ENCODE measurements at regions not wholly inside any gene's neighbourhood (a gene's known extent, or its start where the extent isn't known, plus 50 kb on each side); places are given as distances from the start of the nearest gene placed in this dataset.
"Not testable (repeated sequence)": the region's sequence is repeated elsewhere in the genome, so short reads cannot be mapped to it uniquely, and the experiment has no call there.

DNA sequence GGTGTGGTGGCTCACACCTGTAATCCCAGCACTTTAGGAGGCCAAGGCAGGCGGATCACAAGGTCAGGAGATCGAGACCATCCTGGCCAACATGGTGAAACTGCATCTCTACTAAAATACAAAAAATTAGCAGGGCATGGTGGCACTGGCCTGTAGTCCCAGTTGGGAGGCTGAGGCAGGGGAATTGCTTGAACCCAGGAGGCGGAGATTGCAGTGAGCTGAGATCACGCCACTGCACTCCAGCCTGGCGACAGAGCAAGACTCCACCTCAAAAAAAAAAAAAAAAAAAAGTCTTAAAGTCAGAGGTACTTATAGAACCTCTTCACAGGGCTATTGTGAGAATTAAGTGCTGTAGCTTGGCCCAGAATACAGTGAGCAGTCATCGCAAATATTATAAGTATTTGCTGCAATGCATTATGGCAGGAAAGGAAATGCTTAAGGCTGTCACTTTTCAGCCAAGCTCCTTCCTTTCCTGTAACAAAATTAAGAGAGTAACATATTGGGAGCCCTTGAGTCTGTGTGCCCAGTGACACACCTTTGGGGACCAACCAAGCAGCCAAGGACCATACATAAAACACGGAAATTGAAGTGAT, 110.9 kb upstream of the HAND1 start:
- not testable (repeated sequence) for DNase-seq (ENCODE audit: low read depth)

DNA sequence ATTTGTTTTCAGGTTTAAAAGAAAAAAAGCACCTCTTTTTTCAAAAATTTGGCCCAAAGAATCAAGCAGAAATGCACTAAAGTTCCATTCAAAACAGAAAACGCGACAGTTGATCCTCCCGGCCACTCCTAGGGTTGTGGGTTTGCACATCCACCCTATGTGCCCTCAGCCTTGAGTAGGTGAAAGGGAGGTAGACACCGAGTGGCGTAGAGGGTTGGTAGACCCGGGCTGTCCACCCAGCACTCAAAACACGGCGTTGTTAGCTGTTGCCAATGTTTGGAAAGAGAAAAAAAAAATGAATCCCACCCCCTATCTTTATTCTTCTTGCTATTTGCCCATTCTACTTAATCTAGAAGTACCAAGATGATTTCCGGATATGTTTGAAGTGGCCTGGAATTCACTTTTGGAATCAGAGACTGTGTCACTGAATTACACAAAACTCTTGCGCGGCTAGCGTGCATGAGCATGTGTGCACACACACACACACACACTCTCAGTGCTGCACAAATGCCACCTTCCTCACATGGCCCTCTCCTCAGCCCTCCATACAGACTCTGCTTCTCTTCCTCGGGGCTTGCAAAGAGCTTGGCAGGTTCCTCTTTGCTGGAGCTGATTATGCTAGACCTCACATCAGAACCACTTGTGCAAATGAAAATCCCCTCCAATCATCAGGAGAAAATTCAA, 110.2 kb upstream of the HAND1 start:
- no peak for DNase-seq (ENCODE audit: low read depth)

DNA sequence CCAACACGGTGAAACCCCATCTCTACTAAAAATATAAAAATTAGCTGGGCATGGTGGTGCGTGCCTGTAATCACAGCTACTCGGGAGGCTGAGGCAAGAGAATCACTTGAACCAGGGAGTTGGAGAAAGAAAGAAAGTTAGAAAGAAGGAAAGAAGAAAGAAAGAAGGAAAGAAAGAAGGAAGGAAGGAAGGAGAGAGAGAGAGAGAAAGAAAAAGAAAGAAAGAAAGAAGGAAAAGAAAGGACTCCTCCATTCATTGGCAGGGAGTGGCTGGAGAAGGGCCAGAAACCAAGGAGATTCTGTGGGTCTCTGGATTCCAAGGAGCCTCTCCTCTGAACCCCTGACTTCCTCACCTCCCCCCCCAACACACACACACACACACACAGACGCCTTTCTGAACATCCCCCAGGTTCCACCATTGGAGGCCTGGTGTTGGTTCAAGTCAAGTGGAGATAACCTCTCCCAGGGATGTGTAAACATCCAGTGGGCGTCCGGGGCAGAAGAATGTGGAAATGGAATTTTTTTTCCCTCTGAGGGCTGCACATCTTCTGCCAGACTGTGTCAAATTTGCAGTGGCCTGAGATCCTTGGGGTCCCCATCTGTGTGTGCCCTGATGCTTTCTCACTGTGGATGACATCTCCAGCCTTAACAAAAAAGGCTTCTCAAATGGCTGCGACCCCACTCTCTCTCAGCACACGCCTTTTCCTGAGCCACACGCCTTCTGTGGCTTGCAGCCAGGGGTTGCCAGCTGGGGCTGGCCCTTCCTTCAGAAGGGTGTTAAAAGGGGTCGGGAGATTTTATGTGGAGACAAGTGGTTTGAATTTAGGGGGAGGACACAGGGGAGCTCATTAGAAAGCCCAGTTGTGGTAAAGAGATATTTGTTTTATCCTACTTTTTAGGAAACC, 109.3 kb upstream of the HAND1 start:
- no peak for DNase-seq (ENCODE audit: low read depth)

DNA sequence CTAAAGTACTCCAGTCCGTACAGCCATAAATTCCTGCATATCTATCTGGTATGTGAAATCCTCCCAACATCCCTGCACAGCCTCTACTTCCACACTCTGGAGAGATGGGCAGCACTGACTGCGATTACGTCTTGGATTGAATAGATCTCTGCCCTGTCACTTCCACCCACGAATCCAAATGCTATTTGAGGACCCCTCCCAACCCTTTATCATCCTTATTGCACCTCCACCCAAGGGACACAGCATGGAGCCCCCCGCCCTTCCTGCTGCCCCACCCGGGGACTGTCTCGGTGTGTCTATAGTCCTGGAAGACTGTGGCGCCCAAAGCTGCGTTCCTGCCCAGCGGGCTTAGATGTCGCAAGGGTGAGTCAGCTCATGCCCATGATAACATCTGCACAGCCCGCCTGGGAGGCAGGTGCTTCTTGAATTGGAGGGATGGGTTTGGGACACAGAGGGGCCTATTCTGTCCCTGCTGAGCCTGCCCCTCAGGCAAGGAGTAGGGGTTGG, 105.7 kb upstream of the HAND1 start:
- DNase-seq (ENCODE audit: low read depth) = peak; percentile 52

DNA sequence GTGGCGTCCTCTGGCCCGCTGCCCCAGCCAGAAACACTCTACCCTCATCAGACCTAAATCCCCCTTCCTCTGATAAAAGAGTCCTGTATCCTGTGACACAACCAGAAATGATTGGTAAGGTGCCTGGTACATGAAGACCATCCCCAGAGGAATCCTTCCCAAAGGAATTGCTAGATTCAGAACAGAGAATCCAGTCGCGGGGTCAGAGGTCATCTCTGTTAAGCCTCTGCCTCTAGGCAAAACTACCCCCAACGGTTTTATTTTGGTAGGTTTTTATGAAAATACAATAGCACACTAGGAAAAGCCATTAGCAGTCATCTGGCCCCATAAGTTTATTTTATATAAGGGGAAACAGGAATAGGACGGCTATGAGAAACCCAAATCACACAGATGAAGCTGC, 102.4 kb upstream of the HAND1 start:
- no peak for DNase-seq (ENCODE audit: low read depth)

DNA sequence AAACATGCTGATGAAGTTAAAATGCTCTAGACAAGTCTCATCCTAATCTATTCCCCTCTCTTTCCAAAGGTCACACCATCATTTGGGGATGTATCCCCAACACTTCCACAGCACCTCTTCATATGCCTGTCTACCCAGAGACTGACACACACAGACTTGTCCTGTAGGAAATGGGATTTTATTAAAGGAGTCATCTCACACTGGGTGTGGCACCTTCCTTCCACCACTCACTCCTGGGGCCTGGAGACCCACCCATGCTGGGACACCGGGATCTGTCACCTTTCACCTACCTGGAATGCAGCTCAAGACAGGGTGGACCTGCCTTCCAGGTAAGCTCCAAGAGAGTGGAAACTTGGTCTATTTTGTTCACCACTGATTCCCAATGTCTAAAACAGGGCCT, 99.4 kb upstream of the HAND1 start:
- DNase-seq (ENCODE audit: low read depth) = no peak

DNA sequence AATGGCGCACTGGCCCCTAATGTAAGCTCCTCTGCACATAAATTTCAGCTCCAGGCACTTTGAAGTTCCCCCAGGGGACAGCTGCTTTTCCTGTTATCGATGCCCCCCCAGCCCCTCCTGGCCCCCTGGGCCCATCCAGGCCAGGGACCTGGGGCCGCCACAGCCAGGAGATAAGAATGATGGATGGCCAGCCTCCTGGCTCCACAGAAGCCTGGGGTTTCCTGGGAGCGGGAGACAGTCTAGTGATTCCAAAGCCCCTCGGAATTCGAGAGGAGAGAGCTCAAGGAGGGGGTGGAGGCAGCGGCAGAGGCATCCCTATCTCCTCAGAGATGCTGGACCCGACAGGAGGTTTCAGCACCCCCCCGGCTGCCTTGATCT, 98.4 kb upstream of the HAND1 start:
- DNase-seq (ENCODE audit: low read depth) = no peak

DNA sequence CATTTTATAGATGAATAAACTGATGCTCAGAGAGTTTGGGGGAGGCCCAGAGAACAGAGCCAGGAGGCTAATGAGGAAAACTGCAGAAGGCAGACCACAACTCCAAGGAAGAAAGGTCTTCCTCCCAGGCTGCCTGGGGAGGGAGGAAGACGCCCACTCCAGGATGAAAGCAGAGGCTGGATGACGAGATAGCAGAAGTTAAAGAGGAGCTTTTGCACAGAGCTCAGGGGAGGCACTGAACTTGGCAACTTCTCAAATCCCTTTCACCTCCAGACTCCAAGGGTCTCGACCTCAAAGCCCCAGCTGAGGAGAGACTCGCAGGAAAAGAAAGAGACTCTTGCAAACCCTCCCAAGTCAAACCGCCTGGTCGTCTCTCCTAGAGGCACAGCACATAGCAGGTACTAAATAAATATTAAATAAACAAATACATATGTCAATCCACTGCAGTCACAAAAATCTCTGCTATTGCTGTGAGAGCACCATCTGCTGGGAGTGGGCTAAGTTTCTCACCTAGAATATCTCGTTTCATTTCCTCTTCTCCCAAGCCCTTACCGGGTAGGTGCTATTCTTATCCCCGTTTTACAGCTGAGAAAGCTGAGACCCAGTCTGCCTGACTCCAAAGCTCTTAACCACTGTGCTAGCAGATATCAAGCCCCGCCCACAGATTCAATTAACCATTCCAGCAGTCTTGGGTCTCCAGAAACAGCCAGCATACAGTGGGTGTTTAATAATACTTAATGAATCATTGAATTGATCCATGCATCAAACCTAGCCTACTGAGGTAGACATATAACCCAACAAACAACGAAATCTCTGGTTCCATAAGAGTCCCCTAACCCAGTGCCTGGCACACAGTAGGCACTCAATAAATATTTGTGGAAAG, 97.8 kb upstream of the HAND1 start:
- no peak for DNase-seq (ENCODE audit: low read depth)

DNA sequence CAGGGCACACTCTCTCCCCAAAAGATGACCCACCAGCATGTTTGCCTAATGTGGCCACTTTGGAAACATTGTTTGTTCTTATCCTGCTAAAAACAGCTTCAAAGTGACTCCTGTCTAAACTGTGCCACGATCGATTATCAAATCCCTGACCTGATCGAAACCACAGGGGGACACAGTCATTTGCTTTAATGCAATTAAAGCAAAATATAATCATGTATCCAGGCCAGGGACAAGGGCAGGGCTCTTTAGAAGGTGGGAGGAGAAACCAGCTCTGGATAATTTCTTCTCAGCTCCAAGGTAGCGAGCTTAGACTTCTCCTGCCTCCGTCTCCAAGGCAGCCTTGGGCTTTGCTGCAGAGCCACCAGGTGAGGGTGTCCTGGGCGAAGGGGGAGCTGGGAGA, 95.0 kb upstream of the HAND1 start:
- DNase-seq (ENCODE audit: low read depth) = no peak

DNA sequence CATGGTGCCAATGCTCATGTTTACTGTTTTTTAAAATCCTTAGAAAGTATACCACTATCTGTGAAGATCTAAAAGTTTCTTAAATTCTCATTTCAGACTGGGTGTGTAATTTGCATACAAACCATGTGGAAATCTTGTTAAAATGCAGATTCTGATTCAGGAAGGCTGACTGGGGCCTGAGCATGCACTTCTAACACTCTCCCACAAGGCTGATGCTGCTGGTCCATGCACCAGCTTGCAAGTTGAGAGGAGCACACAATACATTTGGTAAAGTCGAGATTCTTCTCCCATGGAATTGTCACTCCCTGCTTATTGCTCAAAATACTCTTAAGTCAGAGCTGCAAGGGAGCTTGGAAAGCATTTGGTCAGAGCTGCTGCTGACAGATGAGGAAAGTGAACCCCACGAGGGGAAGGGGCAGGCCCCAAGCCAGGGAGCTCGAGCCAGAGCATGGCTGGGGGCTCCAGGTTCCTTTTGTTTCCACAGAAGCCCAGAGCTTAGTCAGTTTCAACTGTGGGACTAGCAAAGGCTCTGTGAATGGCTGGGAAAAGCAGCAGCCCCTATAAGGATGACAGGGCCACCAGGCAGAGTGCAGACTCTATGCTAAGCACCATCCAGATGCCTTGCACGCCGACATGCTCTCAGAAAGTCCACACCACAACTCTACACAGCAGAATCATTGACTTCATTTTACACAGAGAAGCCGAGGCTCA, 93.5 kb upstream of the HAND1 start:
- DNase-seq (ENCODE audit: low read depth) = no peak

DNA sequence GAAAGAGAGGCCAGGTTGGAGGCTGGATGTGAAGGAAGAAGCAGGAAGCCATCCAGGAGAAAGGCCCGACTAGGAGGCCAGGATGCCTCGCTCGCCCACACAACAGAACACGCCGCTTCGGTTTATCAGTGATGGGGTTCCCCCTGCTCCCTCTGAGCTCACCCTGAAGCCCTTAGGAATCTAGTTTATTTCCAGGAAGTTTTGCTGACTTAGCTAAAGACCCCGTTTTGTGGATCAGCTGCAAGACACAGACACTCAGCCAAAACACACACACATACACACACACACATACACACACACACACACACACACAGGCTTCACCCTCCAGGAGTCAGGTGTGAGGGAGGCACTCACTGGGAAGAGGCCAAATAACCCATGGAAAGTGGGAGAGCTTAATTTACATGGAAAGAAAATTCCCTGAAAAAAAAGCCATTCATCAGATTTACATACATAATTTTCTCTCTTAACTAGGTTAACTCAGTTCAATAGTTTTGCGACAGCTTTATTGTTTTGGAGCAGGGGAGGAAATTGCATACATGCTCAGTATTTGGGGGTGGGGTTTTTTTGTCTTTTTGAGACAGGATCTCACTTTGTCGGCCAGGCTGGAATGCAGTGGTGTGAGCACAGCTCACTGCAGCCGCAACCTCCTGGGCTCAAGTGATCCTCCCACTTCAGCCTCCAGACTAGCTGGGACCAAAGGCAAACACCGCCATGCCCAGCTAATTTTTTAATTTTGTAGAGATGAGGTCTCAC, 92.7 kb upstream of the HAND1 start:
- no peak for DNase-seq (ENCODE audit: low read depth)

DNA sequence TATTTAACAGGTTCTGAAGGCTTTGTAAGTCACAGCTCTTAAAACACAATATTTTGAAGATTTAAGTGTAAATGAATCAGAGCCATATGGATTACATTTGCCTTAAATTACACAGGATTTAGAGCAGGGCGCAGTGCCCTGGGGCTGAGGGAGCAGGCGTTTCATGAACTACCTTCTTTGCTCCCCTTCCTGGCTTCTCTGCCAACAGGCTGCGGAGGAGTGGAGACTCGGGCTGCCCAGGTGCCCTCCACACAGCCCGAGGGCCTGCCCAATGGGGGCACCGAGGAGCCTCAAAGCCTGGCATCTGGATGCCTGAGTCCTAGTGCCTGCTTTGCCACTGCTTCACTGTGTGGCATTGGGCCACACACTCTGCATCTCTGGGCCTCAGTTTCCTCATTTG, 90.6 kb upstream of the HAND1 start:
- no peak for DNase-seq (ENCODE audit: low read depth)

DNA sequence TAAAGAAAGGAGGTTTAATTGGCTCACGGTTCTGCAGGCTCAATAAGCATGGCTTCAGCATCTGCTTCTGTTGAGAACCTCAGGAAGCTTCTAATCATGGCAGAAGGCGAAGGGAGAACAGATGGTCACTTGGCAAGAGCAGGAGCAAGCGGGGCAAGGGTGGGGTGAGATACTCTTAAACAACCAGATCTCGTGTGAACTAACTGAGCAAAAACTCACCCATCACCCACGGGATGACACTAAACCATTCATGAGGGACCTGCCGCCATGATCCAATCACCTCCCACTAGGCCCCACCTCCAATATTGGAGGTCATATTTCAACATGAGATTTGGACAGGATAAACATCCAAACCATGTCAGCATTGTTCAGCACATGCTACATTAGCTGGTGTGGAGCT, 89.1 kb upstream of the HAND1 start:
- no peak for DNase-seq (ENCODE audit: low read depth)

DNA sequence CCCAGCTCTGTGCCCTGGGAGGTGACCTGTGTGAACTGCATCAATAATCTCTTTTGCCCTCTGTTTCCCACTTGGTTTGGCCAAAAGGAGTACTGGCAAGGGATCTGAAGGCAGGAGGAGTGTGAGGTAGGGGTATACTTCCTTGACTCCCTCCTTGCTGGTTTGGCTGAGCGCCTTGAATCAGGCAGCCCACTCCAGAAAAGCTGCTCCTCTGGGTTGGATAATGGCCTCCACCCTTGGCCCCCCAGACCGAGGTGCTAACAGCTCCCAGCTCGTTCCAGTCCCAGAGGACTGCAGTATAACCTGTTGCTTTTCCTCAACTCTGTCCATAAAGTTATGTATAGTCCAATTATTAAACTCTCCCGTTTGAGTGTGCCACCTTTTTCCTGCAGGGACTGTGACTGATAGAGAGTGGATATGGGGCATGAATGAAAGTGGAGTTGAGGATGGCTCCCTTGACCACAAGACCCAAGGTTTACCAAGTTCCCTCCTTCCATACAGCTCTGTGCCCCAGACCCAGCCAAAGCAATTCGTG, 88.2 kb upstream of the HAND1 start:
- DNase-seq (ENCODE audit: low read depth) = no peak

DNA sequence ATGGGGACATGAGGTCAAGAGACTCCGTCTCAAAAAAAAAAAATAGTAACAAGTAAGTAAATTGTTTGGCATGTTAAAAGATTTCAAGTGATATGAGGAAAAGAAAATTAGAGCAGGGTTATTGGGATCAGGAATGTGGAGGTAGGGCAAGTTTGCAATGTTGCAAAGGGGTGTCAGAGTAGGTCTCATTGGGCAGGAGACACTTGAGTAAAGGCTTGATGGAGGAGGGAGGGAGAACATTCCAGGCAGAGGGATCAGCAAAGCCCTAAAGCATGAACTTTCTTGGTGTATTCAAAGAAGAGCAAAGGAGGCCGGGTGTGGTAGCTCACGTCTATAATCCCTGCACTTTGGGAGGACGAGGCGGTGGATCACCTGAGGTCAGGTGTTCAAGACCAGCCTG, 87.1 kb upstream of the HAND1 start:
- no peak for DNase-seq (ENCODE audit: low read depth)

DNA sequence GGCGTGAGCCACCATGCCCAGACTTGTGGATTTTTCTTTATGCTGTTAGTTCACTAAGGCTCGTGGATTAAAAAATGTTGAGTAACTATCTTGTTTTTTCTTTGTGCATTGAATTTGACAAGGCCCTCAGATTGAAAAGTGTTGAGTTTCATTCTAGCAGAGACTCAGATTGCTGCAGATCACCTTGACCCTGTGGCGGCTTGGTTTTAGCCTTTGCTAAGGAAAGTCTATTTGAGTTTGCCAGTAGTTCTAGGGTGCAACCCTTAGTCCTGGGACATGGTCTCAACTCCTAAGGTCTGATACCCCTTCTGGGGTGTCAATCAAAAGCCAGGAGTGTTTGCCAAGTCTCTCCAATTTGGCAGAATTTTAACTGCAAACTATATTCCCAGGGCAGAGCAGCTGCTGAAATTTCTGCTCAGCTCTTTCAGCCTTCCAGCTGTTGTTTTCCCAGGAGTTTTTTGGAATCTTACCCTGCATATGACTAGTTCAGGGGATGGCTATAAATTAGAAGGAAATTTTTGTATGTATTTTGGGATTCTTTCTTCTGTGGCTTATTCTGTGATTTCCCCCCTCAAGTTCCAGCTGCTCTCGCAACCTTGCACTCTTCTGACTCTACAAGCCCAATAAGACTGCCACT, 84.3 kb upstream of the HAND1 start:
- no peak for DNase-seq (ENCODE audit: low read depth)

DNA sequence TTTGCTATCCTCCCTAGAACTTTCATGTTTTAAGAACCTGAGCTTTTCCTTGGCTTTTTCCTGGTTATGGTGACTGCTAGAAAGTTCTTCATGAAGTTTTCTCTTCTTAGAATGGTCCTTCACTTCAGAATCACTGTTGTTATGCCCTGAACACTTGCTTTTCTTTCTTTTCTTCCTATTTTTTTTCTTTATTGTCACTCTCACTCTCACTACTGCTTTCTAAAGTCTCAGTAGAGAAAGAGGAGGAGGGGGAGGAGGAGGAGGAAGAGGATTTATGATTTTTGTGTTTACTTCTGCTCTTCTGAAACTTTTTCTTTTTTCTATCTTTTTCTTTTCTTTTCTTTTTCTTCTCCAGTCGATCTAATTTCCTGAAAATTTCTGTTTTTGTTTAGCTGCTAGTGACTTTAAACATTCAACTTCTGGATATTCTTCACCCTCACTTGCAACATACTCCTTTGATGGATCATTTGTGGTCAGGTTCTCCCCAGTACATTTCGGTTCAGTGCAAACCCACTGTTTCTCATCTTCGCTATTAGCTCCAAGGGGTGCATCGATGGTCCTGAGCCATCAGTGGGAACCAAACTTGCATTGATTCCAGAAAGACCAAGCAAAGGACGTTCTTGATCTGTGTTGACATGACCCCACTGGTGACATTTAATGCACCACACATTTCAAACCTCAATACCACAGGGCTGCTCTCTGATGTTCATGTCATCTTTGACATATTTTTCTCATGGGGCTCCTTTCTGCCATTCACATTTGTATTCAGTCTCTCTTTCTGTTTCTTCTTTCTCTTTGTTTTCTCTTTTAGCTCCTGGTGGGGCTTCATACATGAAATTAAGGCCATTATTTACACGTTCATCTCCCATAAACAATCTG, 81.6 kb upstream of the HAND1 start:
- DNase-seq (ENCODE audit: low read depth) = no peak

DNA sequence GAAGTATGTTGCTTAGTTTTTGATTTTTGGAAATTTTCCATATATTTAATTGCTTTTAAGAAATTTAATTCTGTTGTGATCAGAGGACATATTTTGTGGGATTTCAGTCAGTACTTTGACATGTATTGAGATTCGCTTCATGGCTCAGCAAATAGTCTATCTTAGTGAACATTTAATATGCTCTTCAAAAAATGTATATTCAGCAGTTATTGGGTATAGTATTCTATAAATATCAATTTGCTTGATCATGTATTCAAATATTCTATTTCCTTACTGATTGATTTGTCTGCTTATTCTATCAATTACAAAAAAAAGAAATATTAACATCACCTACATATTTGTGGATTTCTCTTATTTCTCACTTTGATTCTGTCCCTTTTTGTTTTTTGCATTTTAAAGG, 79.5 kb upstream of the HAND1 start:
- no peak for DNase-seq (ENCODE audit: low read depth)

DNA sequence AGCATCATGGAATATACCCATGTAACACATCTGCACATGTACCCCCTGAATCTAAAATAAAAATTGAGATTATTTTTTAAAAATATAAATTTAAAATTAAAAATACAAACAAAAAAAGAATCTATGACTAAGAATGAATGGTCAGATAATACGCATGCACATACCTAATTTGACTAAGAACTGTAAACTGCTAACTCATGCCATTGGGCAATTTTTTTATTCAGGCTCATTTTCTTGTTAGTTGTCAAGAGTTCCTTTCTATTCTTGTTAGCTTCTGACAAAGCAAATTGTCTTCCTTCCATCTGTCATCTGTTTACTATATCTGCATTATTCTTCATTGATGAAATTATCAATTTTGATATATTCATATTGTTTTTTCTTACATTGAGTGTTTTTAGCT, 69.5 kb upstream of the HAND1 start:
- DNase-seq (ENCODE audit: low read depth) = no peak
